Hepatocyte (in vitro differentiated cells): ENCODE measurements at regions not wholly inside any gene's neighbourhood (a gene's known extent, or its start where the extent isn't known, plus 50 kb on each side); places are given as distances from the start of the nearest gene placed in this dataset.

ENCODE experiments used
- CTCF ChIP-seq: fragments of 200-600 bp; sonication (generic); IDR thresholded peaks from 2 replicates; pipeline ENCODE4 v1.5.1; 2016; ENCODE audit warnings: antibody characterized with exemption, mild to moderate bottlenecking; ENCODE audit not compliant: poor library complexity
- EZH2 ChIP-seq: fragments of 200-600 bp; sonication (generic); IDR thresholded peaks from 2 replicates; pipeline ENCODE4 v1.6.1; 2016; ENCODE audit warnings: antibody characterized with exemption, mild to moderate bottlenecking, borderline replicate concordance
- EZH2phosphoT487 ChIP-seq: fragments of 200-600 bp; sonication (generic); IDR thresholded peaks from one replicate; pipeline ENCODE4 v1.6.1; 2018; ENCODE audit warnings: antibody characterized with exemption, mild to moderate bottlenecking, low read depth, moderate library complexity; ENCODE audit not compliant: unreplicated experiment, severe bottlenecking

DNA sequence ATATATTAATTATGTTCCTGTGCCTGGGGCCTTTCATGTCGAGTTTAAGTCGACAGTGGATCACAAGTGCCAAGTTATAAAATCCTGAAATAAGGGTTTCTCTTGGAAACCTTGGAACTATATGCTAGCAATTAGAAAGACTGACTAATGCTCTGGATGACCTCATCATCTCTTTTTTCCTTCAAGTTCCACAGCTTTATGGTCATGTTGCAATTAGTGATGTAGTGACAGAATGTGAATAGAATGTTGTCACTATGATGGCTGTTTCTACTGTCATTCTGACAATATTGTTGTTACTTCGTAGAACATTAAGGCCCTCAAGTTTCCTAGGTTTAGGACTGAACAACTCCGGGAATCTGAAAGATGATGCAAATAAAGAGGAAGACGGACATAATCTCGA, 368.0 kb upstream of the SEMA6A start:
- TF ChIP-seq CTCF = no peak
- TF ChIP-seq EZH2 = no peak
- TF ChIP-seq EZH2phosphoT487 = no peak
